LNCaP clone FGC (cell line): ENCODE measurements at regions not wholly inside any gene's neighbourhood (a gene's known extent, or its start where the extent isn't known, plus 50 kb on each side); places are given as distances from the start of the nearest gene placed in this dataset.

Source experiments
- DNase-seq: peaks from one replicate; pipeline ENCODE4 v3.0.0-alpha.2; 2011; ENCODE audit warnings: low read depth
- H3K4me3 ChIP-seq: 2 replicates; pipeline ENCODE4 v1.5.1; 2011; ENCODE audit warnings: mild to moderate bottlenecking, low read depth, low read length, control low read depth
- CTCF ChIP-seq: IDR thresholded peaks from 2 replicates; pipeline ENCODE4 v1.5.1; 2012; ENCODE audit warnings: mild to moderate bottlenecking; ENCODE audit not compliant: control insufficient read depth, insufficient read depth; ENCODE audit errors: extremely low read depth

GRCh38 chr9:27985714-27986113 lies 412.4 kb upstream of the C9orf72 start:
- TF ChIP-seq CTCF = no peak
- no peak overlapping the region for H3K4me3 ChIP-seq
- DNase-seq = no peak

- no peak overlapping the region for H3K4me3 ChIP-seq
- DNase-seq = no peak
- TF ChIP-seq CTCF = no peak
Observed at GRCh38 chr9:27990524-27990923, 417.2 kb upstream of the C9orf72 start.

- TF ChIP-seq CTCF = no peak
- no peak overlapping the region for H3K4me3 ChIP-seq
- DNase-seq = no peak
Observed at GRCh38 chr9:27991221-27991620, 417.9 kb upstream of the C9orf72 start.

- no peak overlapping the region for H3K4me3 ChIP-seq
- DNase-seq = no peak
- TF ChIP-seq CTCF = no peak
Observed at GRCh38 chr9:28001096-28001495, 427.8 kb upstream of the C9orf72 start.

- DNase-seq = no peak
- TF ChIP-seq CTCF = no peak
- no peak overlapping the region for H3K4me3 ChIP-seq
Observed at GRCh38 chr9:28004900-28005299, 431.6 kb upstream of the C9orf72 start.

GRCh38 chr9:28005779-28006178 lies 432.5 kb upstream of the C9orf72 start:
- TF ChIP-seq CTCF = no peak
- H3K4me3 ChIP-seq = no peak overlapping the region
- DNase-seq = no peak

- DNase-seq = no peak
- no peak overlapping the region for H3K4me3 ChIP-seq
- no peak for TF ChIP-seq CTCF
Observed at GRCh38 chr9:28007097-28007817, 434.0 kb upstream of the C9orf72 start.
